DMS53 treated with DMSO at 0.1 percent for 48 hours (cell line): ENCODE measurements at regions not wholly inside any gene's neighbourhood (a gene's known extent, or its start where the extent isn't known, plus 50 kb on each side); places are given as distances from the start of the nearest gene placed in this dataset.

Experiments
- DNase-seq: peaks from one replicate; lab custom pipeline; 2025; ENCODE audit not compliant: unreplicated experiment; lab: John Stamatoyannopoulos, UW

DNA sequence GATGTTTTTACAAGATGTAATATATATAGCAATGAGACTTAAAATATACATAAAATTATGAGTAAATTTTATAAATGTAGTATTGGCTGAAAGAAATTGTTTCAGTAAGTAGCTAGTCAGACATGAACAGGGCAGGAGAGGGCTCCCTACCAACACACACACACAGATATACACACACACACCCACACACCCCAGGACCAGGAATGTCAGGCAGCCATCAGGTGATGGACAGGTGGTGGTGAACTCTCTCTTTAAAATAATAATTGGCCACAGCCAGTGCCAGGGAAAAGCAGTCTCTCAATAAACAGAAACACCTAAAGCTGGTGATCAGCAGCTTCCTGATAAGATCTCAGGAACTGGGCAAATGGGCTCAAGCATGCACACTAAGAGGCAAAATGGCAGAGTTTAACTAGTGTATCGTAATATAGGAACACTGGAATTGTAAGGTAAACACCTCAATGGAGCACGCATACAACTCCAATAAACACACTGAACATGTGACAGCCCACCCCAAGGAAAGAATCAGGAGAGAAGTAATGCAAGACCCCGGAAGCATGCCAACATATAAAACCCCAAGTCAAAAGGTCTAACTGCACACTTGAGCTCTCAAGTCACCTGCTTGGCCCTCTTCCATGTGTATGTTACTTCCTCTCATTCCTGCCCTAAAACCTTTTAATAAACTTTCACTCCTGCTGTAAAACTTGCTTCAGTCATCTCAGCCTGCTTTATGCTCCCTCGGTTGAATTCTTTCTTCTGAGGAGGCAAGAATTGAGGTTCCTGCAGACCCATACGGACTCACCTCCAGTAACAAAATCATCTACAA, 1034.1 kb upstream of the SEMA6D start:
- no peak for DNase-seq

DNA sequence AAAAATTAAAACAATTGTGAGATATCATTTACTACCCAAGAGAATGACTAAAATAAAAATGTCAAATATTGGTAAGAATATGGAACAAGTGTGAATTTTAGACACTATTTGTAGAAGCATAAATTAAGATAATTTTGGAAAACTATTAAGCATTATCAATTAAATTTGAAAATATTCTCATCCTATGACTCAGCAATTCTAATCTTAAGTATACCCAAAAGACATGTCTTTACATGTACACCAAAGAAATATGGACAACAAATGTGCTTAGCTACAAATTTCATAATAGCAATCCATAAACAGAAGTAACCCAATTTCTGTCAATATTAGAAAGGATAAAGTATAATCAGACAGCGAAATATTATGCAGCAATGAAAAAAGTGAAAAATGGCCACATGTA, 1032.2 kb upstream of the SEMA6D start:
- DNase-seq: no peak

DNA sequence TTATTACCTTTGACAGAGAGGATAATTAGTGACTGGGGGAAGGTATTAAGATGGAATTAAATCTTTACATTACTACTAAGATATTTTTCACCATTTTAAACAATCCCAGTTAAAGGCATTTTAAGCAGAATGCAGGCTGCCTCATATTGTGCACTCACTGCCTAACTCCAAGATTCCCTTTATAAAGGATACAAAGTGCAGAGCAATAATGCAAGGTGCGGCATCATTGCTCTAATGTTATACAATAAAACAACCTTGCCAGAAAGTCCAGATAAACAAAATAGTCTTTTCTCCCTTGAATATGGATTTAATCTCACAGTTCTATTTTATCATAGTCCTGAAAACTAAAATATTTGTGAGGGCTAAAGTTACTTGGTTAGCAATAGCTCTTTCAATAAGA, 1031.6 kb upstream of the SEMA6D start:
- DNase-seq: no peak

DNA sequence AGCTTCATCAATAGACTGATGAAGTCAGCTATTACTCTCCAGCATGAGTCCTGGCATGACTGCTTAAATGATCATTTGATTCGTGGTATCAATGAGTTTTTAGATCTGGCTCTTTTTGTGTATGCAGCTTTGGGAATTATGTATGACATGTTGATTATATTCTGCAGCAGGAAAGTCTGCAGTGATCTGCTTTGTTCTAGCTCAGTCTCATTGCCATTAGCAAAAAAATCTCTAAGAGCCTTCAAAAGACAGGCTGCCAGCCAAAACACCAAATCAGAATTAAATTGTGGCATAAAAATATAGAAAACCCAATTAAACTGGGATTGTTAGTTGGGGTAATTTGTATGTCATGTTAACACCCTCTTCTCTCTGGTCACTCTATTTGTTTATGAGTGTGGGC, 1021.0 kb upstream of the SEMA6D start:
- no peak for DNase-seq

DNA sequence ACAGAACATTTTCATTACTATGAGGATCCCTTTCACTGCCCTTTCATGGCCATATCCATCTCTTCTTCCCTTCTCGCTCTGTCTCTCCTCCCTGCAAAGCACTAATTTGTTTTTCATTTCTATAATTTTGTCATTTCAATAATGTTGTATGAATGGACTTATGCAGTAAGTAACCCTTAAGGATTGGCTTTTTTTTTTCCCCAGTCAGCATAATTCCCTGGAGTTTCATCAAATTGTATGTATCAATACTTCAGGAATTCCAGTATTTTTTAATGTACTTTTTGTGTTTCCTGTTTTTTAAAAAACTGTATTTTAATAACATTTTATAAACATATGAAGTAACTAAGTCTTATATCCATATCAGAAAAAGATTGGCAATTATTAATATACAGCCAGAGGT, 1016.0 kb upstream of the SEMA6D start:
- no peak for DNase-seq

DNA sequence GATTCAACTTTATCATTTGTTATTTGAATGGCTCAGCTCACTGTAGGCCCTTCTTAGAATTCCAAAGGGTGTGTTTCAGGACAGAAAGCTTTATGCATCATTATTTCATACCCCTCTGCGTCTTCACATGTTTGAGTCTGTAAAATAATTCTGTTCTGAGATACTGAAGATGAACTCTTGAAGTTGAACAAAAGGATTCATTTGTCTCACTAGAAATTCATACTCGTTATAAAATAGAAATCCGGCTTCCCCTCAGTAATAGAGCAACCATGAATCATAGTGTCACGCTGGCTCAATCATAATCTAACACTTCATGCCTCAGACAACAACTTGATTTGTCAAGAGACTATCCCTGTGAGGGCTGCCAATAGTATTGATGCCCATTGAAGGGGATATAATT, 1015.4 kb upstream of the SEMA6D start:
- no peak for DNase-seq

DNA sequence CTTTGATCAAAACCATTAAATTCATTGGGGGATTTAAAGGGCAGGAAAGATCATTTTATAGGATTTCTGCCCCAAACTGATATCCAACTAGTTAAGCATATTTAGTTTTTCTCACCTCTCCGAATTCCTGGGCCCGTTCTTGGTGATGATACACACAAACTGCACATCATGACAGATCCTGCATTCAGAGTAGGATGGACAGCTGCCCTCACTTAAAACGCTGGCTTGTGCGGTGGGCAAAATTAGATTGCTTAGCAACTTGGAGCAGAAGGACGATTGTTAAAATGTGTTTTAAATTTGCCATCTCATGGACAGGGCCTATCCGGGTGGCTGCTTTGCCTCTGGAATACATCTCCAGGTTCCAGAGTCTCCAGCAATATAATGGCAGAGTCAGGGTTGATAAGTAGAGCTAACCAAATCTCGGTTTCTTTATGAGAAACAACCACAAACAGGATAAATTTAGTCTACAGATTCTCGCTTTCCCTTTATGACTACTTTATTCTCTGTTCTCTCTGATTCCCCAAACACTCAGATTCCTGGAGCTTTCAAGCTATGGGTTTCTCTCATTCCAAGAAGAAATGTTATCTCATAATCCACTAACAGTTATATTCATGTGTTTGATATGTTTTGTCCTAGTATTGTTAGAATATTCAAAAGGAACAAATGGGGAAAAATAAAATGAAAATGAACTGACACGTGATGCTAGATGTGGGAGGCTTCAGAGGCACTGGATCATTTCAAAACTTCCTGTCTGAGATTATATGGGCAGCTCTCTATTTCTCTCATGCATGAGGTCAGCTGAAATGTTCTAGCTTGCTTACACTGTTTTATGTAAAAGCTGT, 1014.1 kb upstream of the SEMA6D start:
- DNase-seq: no peak

DNA sequence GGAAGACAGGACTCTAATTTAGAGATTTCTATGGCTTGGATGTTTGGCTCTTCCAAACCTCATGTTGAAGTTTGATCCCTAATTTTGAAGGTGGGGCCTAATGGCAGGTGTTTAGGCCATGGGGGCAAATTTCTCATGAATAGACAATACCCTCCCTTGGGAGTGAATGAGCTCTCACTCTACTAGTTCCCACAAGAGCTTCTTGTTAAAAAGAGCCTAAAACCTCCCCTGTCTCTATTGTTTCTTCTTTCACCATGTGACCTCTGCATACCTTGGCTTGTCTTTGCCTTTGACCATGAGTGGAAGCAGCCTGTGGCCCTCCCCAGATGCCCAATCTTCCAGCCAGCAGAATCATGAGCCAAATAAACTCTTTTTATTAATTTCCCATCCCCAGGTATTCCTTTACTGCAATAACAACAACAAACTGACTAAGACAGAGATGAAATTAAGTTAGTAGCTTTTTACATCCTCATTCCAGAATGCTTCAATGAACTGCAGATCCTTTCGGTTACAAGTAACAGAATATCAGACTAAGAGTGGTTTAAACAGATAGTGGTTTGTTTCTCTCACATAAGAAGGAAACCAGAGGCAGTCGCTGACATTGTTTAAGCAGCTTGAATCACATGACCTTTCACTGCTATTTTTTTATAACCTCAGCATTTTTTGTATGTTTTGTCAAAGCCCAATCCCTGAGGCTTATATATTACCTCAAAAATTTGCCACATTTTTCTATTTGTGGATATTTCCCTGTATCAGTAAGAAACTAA, 1013.3 kb upstream of the SEMA6D start:
- no peak for DNase-seq

DNA sequence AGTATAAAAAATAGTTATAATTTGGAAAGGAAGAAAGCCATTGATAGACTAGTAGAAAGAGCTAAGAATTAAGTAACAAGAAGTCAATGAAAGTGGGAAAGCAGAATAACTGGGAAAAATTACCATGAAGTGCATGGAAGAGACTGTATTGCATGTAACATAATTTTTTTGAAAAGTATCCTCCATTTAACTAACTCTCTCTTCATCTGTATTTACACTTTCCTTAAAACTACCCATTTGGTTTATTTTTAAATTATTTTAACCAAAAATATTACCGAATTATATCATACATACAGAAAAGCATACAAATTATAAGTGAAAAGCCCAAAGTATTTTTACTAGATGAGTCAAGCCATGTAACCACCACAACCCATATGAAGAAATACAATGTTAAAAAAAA, 1009.9 kb upstream of the SEMA6D start:
- DNase-seq: no peak

DNA sequence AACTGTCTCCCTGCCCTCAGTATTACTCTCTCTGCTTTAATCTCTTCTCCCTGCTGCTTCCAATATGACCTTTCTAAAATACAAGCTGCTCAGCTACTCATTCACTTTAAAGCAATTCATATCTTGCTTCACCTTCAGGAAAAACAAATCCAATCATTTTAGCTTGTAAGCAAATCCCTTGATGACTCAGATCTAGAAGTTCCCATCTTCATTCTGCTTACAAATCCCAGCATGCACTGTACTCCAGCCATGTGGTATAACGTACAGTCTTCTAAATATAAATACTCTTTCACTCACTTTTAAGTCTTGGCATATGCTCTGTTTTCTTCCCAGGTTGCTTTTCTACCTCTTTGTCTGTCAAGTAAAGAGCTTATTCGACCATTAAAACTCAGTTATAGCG, 1009.1 kb upstream of the SEMA6D start:
- no peak for DNase-seq

DNA sequence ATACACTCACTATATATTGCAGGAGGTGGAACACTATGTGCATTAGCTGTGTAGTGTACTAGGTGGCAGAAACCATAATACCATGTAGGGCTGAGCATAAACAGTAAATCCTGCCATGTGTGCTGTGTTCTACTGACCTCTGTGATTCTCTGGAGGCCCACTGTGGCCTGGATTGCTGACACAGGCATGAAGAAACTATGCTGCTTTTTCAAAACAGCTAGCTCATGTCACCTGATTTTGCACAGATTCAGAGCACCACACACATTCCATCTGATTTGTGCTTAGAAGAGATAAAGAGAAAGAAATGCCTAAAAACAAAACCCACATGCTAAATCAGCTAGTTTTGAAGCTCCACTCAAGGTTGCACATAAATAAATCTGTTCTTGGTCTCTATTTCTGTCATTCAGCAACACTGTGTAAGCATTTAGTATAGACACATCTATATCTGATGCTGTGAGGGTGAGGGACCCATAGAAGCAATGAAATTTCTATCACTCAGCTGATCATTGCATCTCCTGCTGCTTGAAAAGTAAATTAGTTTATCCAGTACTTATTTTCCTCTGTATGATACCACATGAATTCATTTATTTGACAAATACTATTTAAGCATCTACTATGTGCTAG, 1007.7 kb upstream of the SEMA6D start:
- no peak for DNase-seq

DNA sequence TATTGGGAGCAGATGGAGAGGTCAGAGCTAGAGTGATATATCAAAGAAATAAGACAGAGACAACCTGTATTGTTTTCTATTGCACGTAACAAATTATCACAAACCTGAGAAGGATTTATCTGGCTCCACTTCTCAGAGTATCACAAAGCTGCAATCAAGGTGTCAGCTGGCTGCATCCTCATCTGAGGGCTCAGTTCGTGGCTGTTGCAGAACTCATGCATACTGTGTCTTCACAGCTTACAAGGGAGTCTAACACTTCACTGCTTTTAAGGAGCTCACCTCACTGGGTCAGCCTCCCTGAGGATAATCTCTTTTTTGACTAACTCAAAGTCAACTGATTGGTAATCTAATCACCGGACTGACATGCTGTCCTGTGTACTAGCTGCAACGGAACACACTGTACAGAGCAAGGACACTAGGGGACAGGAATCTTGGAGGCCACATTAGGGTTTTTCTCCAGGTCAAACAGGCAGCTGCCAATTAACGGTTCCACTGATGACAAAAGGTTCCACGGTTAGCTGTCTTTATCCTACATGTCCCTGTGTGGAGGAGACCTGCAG, 1006.8 kb upstream of the SEMA6D start:
- DNase-seq: no peak

DNA sequence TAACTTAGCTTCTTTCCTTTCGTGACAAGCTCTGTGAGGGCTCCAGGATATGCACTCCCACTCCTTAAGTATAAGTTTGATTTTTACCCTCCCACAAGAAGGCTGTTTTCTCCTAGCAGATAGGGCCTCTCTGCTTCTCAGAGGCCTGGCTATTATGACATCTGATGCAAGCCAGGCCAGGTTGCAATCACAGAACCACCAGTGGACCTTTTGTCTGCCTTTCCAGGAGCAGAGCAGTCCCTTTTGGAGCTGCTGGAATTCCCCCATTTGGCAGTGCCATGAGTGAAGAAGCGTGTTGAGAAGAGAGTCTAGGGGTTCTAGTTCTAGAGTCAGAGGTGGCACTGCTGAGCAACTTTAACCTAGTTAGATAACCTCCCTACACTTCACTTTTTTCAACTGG, 1004.3 kb upstream of the SEMA6D start:
- DNase-seq: no peak

DNA sequence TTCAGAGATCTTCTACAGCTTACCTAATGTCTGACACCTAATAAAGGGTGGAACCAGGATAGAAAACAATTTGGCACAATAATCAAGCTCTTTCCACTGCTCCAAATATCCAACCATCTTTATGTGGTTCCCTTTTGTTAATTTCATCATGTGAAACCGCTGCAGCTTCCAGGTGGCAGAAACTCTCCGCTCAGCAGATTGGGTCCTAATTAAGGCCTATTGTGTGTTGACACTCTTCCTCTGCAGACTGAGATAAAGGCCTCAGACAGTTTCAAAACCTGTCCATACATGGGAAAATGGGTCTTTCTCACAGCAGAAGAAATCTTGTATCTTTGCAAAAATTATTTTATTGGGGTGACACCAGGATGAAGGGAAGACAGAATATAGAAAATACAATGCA, 1002.4 kb upstream of the SEMA6D start:
- DNase-seq: no peak

DNA sequence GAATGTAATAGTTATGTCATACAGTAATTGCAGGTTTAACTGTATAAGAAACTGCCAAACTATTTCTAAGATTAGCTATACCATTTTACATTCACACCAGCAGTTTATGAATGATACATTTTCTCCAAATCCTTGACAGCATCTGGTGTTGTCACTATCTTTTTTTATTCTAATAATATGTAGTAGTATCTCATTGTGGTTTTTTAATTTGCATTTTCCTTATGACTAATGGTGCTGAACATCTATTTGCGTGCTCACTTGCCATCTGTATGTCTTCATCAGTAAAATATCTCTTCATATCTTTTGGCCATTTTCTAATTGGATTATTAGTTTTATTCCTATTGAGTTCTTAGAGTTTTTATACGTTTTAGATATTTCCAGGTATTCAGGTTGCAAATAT, 994.0 kb upstream of the SEMA6D start:
- DNase-seq: no peak

DNA sequence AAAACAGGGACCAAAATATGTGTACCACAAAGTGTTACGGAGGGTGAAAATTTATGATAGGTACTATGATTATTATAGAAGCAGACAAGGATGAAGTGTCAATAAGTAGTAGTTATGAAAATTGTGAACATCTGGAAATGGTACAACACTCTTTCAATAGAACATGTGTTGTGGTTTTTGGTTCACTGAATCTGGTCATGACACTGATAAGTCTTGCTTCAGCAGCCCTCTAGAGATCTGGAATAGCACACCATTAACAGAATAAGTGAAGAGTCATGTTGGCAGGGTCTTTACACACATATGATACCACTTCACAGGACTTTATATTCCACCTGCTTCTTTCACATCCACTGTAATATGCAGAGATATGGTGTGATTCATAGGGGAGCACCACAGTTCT, 985.2 kb upstream of the SEMA6D start:
- DNase-seq: no peak

DNA sequence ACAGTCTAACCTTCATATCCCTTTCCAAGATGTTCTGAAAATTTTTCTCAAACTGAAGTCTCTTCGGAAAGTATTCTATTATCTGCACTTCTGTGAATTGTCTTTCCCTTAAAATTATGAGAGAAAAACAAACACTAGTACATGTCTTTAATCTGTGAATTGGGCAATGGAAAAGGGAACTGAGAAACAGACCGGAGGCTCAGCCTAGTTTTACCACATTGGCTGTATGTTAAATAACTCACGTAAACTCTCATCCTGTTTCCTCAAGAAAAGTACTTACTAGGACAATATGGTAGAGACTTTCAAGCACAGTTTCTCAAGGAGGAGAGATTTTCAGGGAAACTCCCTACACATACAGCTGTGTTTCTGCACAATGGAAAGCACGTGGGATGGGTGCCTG, 982.2 kb upstream of the SEMA6D start:
- no peak for DNase-seq

DNA sequence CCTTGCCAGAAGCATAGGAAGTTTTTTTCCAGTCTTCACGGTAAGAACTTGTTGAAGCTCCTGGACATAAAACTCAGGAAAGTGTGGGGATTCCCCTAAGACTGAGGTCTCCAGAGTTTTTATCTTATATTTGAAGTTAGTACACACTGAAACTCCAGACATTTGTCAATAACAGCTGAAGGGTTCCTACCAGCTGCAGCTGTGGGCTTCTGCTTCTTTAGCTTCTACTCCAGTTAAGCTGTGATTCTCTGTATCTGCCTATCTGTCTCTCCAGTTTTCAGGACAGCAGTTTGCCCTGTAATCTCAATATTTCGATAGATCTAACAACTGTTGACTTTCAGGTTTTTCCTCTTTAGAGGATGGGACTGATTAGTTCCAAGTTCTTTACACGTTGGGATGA, 966.0 kb upstream of the SEMA6D start:
- no peak for DNase-seq

DNA sequence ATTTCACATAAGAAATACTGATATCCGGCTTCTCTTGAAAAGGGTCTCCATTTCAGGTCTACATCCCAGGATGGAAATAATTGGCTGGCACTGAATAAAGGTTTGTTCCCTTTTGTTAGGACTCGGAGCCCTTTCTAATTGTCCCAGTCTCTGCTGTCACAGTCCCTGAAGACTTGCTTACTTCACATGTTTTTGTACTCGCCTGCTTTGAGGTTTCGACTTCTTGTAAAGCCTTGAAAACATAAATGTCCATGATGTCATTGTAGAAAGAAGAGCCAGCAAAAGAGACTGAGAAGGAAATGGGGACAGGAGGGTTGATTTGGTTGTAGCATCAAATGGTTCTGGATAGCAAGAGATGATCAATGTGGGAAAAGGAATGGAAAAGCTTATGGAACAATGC, 963.4 kb upstream of the SEMA6D start:
- DNase-seq: no peak

DNA sequence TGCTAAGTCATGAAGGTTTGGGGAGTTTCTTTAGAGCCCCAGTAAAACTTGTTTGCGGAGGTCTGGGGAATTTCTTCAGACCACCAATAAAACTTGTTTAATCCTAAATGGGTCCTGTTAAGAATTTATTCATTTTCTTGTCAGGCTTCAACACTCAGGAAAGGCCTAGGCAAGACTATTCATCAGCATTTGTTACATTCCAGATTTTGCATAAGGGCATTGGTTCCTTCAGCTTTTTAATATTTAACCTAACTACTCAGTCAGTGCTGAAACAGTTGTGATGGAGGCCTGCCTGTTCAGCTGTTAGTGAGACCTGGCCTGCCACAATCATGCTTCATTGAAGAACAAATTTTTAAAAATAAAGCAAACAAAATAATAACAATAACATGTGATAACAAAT, 954.2 kb upstream of the SEMA6D start:
- DNase-seq: no peak

DNA sequence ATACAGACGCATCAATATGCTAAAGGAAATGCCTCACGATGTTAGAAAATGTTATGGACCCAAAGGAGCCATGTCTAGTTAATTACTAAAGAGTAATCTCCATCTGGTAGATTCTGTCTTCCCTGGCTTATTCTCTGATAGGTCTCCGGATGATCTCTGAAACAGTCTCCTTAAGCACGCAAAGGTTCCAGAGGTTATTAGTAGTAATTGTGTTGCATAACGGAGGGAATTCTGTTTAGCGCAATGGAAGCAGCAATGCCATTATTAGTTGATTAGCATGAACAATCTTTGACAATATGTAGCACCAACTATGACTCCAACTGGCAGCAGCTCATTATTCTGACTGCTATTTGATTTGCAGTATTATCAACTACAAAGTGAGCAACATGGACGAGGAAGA, 952.5 kb upstream of the SEMA6D start:
- no peak for DNase-seq
